T1000 (cell line): ENCODE measurements at regions not wholly inside any gene's neighbourhood (a gene's known extent, or its start where the extent isn't known, plus 50 kb on each side); places are given as distances from the start of the nearest gene placed in this dataset.

Experiments used
- DNase-seq: peaks from one replicate; lab custom pipeline; 2025; ENCODE audit warnings: mixed read lengths; lab: John Stamatoyannopoulos, UW

DNA sequence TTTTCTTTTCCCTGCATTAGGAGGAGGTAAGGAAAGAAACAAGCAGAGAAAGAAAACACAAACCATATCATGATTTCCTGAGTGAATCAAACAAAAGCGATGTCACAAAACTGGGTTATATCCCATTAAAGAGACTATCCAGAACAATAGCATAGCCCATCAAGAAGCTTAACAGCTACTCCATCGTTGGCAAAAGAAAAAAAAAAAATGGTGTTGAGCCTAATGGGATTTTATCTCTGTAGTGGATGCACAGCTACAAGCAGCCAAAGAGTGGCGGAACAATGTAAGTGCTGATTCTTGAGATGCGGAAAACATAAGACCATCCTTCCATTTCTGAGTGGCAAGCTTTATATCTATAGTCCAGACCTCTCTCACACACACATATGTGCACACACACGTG lies 106.2 kb upstream of the NRSN1 start:
- DNase-seq: no peak

DNA sequence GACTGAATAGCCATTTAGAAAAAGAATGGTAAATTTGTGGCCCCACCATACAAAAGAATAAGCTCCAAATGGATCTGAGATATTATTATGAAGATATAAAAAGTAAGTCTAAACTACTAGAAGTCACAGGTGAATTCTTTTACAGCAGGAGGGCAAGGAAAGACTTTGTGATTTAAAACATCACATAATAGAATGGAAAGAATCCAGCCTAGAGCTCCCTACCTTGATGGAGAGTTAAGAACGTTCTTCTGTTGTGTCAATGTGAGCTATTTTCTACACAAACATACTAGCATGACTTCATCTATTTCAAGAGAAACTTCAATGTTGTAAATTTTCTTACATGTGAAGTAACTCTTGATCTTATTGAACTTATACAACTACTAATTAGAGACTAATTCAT lies 100.0 kb upstream of the NRSN1 start:
- no peak for DNase-seq

DNA sequence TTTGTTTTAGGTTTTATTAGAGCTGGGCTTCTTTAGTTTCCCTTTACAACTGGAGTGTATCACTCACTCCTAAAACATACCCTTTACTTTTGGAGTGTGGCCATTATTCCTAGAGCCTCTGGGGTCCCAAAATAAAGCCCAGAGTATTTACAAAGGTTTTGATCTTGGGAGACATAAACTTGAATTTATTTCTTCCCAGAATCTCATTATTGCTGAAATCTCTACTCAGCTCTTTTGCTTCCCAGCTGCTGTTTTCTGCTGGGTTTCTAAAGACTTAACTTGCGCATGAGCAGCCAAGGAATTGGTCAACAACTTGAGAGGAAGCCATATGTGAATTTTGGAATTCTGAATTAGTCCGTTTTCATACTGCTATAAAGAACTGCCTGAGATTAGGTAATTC lies 94.5 kb upstream of the NRSN1 start:
- no peak for DNase-seq

DNA sequence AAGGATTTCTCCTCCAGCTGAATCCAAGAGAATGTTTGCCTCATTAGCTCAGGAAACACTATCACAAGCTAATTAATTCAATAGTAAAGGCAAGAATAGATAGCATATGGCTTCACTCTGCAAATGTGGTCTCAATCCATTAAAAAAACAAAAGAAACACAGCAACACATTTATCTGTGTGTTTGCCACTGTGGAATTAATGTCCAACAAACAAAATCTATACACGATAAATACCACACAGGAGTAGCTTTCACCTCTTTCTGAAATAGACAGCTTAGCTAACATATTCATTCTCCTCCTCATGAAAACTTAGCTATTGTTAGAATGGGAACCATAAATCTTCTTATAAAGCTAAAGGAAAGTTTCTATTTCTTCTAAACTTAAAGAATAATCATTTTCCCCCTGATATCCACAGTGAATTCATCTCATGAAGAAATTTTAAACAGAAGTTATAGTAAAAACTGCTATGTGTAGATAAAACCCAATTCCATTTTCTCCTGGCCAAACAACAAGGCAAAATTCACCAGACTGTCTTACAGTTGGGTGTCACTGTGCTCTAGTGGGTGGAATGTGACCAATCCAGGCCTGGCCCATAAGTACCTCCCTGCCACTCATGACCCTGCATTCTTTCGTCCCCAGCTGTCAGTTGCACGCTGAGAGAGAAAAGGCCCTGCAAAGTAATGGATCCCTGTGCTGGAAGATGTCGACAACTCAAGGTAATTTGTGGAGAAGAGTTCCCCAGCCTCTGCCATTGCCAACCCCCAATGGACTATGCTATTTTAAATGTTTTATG lies 92.9 kb upstream of the NRSN1 start:
- DNase-seq: no peak

DNA sequence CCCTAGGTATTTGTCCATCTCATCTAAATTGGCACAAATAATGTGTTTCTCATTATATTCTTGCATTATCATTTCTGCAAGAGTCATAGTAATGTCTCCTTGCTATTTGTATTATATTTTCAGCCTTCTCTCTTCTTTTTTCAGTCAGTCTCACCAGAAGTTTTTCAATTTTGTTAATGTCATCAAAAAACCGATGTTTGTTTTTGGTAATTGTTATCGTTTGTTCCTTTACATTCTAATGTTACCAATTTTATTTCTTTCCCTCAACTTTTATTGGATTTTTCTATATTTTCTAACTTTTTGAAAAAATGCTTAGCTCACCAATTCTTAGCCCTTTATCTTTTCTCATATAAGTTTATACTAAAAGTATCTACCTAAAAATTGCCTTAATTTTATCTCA lies 82.2 kb upstream of the NRSN1 start:
- no peak for DNase-seq

DNA sequence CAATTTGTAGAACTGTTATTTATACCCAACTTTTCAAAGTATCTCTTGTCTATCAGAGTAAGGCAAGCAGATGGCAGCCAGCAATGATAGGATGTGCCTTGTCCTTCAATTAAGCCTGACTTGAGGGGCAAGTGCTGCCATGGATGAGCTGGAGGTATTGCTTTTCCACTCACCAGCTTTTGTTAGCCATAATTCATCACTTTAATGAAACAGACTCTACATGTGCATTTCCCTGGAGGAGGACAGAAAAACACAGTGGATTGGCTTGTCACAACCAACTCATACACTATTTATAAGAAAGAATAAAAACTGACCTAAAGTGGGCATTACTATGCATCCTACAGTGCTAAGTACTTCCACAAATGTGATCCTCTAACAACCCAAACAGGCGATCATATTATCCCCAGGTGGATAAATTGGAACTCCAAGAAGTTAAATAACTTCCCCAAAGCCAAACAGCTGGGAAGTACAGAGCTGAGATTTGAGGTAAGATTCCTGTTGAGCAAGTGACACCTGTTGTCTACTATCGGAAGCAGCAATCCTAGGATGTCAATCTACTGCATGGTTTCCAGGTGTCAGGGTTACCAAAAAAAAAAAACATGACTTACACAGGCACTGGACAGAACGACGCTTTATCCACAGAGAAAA lies 73.9 kb upstream of the NRSN1 start:
- DNase-seq: no peak

DNA sequence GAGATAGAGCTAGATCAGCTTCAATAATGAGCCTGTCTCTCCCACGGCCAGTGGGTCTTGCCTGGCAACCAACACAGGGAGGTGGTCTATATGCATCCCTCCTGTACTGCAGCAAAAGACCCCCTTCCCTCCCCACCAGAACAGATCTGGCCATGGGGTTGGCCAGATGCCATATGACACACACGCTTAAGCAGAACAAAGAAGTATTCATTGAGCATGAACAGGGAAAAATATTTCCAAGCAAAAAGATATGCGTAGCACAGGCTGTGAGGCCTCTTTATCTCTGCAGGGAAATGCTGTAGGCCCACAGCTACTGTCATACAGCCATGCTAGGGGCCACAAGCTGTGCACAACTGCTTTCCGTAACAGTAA lies 73.4 kb upstream of the NRSN1 start:
- DNase-seq: no peak

DNA sequence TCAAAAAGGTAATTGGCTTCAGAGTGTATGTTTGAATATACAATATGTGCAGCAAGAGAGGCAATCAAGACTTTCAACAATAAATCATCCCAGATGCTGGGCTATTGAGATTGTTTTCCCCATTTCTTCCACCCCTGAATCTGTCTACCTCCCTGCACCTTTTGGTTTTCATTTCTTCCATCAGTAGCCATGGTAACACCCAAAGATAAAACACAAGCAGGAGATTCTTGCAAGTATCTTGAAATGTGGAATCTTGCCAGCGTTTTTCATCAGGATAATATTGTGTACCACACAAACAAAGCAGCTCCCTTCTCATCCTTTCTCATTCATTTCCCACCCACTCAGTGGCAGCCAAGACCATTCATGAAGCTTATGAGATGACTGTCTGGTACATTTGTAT lies 73.0 kb upstream of the NRSN1 start:
- no peak for DNase-seq

DNA sequence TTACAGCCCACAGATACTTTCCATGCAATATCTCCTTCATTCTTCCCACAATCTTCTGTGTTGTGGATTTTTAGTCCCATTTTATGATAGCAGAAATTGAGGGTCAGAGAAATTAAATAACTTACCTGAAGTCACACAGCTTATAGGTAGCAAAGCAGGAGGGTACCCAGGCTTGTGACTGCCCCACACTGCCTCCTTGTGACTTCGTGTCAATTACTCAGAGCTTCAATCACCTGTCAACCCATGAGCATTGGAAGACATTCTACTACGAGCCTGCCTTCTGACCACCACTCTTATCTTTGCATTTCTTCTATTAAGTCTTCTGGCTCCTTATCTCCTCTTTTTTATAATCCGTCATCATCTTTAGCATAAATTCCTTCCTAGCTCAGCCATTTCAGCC lies 71.6 kb upstream of the NRSN1 start:
- no peak for DNase-seq

DNA sequence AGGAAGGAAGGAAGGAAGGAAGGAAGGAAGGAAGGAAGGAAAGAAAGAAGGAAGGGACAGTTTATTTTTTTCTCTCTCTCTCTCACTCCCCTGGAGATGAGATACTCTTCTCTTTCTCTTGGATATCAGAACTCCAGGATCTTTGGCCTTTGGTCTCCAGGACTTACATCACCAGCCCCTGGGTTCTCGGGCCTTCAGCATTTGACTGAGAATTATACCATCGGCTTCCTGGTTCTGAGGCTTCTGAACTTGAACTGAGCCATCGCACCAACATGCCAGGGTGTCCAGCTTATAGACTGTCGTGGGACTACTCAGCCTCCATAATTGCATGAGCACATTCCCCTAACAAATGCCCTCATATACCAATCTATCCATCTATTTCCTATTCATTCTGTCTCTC lies 69.4 kb upstream of the NRSN1 start:
- no peak for DNase-seq

DNA sequence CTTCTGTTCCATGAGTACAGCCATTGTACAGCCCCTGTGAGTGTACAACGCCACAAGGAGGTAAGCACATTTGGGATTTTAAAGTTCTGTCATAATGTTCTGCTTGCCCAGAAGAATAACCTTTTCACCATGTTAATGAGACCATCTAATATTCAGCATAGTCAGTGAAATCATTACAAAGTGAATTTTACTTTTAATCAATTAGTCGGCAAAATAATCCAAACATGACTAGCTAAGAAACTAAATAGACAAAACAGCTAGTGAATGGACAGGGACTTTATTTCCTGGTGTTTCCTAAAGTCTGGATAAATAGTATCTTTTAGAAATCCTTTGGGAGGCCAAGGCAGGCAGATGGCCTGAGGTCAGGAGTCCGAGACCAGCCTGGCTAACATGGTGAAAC lies 69.0 kb upstream of the NRSN1 start:
- no peak for DNase-seq

DNA sequence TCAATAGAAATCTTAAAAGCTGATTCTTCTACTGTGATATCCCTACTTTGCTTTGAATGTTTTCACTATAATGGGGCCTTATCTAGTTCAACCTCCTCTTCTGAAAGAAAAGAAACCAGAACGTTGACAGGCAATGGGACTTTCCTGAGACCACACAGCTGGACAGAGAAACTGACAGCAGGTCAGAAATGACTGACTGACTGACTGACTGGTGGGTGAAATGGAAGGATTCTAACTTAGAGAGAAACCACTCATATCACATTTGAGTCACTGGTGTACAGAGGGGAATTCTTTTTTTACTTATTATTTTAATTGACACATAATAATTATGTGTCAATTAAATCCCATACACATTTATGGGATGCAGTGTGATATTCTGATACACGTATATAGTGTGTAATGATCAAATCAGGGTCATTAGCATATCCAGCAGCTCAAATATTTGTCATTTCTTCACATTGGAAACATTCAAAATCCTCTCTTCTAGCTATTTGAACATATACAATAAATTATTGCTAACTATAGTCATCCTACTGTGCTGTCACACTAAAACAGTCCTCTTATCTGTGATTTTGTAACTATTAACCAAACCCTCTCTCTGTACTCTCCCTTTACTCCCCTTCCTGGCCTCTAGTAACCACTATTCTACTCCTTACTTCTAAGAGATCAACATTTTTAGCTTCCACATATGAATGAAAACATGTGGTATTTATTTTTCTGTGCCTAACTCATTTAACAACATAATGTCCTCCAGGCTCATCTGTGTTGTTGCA lies 64.8 kb upstream of the NRSN1 start:
- no peak for DNase-seq

DNA sequence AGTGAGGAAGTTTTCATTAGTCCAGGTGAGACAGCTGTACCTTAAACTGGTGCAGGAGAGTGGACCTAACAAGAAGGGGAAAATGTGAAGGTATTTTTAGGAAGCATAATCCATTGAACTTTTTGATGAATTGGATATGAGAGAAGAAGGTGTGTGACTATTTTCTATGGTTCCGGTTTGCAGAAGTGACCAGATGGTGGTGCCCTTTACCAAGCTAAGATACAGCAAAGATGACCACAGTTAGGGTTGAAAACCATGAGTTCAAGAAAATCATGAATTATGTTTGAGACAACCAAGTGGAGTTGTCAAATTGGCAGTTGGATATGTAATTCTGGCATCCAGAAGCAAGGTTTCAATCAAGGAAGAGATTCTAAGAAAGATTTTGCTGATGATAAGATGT lies 61.9 kb upstream of the NRSN1 start:
- no peak for DNase-seq

DNA sequence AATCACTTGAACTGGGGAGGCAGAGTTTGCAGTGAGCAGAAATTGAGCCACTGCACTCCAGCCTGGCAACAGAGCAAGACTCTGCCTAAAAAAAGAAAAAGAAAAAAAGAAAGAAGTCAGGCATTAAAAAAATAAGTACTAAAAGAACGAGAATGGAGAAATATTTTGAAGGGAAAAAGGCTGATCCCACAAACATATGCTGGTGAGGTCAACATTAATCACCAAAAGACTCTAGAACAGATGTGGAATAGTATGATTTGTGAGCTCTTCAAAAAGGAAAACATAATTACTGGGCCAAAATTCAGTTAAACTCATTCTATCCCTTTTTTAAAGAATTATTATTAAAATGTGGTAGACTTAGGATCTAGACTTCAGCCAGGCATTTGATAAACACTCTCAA lies 61.2 kb upstream of the NRSN1 start:
- no peak for DNase-seq

DNA sequence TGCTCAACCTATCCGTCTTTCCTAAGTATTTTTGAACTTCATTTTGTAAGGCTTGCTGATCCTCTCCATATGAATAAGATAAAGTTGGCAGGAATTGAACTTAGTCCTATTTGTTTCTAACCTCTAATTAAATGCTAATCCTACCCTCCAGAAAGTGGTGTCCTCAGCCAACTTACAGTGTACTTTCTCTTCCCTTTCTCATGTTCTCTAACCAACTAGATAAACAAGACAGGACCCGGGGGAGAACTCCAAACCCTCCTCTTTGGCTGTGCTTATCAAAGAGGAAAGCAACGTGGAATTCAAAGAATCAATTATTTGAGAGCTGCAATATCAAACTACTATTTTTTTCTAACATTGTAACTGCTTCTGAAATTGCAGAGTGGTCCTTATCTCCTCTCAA lies 56.5 kb upstream of the NRSN1 start:
- DNase-seq: no peak

DNA sequence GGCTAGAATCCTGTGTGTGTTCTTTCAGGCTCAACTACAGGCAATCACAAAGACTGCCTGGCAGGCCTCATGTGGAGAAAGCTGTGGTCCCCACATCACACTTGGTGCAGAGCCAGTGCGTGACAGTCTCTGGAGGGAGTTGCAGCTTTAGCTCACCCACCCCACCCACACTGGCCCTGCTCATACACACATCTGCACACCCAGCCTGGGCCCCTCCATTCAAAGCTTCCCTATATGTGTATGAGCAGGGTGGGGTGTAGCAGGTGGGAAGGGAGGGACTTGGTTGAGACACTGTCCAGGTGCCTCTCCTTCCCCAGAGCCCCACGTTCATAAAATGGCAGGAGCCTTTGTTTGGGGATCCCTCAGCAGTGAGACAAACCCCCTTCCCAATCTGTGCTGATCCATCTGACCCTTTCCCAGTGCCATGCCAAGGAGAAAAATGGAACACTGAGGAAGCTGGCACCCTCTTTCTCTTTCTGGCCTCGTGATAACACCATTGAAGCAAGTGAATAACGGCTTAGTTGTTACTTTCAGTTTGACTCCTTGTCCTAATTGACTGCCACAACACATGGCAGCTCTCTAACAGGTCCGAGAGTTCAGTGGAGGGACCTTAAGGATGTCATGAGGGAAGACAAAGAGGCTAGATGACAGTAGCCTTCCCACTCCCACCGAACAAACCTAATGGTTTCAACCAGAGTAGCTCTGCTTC lies 53.8 kb upstream of the NRSN1 start:
- DNase-seq: no peak

DNA sequence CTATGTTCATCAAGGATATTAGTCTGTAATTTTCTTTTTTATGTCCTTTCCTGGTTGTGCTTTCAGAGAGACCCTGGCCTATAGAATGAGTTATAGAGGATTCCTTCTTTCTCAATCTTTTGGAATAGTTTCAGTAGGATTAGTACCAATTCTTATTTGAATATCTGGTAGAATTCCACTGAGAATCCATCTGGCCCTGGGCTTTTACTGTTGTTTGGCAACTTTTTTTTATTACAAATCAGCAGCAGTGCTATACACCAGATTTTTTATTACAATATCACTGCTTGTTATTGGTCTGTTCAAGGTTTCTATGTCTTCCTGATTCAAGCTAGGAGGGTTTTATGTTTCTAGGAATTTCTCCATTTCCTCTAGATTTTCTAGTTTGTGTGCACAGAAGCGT lies 50.0 kb upstream of the NRSN1 start:
- no peak for DNase-seq
